ENCODE measurements at regions not wholly inside any gene's neighbourhood (a gene's known extent, or its start where the extent isn't known, plus 50 kb on each side); places are given as distances from the start of the nearest gene placed in this dataset.

DNA sequence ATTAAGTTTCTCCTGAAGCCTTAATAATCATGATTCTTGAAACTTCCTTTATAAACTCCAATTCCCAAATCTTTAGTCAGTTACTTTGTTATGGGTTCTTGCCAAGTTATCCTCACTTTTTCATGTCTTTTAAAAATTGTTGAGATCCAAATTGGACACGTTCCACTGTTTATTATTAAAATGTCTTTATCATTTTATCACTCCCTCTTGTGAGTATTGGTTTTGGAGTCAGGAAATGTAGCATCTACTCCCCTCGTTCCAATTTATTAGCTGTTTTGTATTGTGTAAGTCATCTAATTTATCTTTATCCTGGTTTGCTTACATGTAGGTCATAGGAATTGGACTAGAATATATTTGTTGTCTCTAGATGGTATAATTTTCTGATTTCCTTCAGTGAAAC lies 213.1 kb upstream of the SLC39A10 start:
- no peak for TF ChIP-seq POLR2AphosphoS5 (IDR thresholded peaks at IDR 0.05; ENCODE audit: low read depth, low read length)
- no peak for TF ChIP-seq CREB1 (IDR thresholded peaks at IDR 0.05)
- TF ChIP-seq EP300 (IDR thresholded peaks at IDR 0.05; ENCODE audit: borderline replicate concordance in 1 of 2, low read depth in 2 of 2, low read length in 2 of 2), result no peak
- TF ChIP-seq, protein P1, sequence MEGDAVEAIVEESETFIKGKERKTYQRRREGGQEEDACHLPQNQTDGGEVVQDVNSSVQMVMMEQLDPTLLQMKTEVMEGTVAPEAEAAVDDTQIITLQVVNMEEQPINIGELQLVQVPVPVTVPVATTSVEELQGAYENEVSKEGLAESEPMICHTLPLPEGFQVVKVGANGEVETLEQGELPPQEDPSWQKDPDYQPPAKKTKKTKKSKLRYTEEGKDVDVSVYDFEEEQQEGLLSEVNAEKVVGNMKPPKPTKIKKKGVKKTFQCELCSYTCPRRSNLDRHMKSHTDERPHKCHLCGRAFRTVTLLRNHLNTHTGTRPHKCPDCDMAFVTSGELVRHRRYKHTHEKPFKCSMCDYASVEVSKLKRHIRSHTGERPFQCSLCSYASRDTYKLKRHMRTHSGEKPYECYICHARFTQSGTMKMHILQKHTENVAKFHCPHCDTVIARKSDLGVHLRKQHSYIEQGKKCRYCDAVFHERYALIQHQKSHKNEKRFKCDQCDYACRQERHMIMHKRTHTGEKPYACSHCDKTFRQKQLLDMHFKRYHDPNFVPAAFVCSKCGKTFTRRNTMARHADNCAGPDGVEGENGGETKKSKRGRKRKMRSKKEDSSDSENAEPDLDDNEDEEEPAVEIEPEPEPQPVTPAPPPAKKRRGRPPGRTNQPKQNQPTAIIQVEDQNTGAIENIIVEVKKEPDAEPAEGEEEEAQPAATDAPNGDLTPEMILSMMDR (IDR thresholded peaks at IDR 0.05; ENCODE audit: control extremely low read depth in 1 of 3, insufficient read depth in 1 of 3, low read depth in 1 of 3, low read length in 3 of 3), result no peak
- TF ChIP-seq POLR2A (IDR thresholded peaks at IDR 0.05; ENCODE audit: control extremely low read depth in 1 of 2, low read depth in 2 of 2, low read length in 2 of 2), result no peak
- TF ChIP-seq CBX8 (IDR thresholded peaks at IDR 0.05; ENCODE audit: borderline replicate concordance, low read depth, low read length), result no peak
- TF ChIP-seq TAF1 (IDR thresholded peaks at IDR 0.05; ENCODE audit: low read depth, low read length), result no peak
- no peak for TF ChIP-seq SRF (IDR thresholded peaks at IDR 0.05; ENCODE audit: low read depth, low read length)
